NCI-H82 treated with DMSO at 0.1 percent for 48 hours (cell line): ENCODE measurements at regions not wholly inside any gene's neighbourhood (a gene's known extent, or its start where the extent isn't known, plus 50 kb on each side); places are given as distances from the start of the nearest gene placed in this dataset.
"Not testable (repeated sequence)": the region's sequence is repeated elsewhere in the genome, so short reads cannot be mapped to it uniquely, and the experiment has no call there.

ENCODE experiments used
- DNase-seq: peaks from one replicate; lab custom pipeline; 2025; ENCODE audit not compliant: unreplicated experiment; lab: John Stamatoyannopoulos, UW

- no peak for DNase-seq
These were observed 820.4 kb downstream of the LUZP2 start for GRCh38 chr11:25317216-25317615.

- no peak for DNase-seq
These were observed 822.3 kb downstream of the LUZP2 start for GRCh38 chr11:25319127-25319526.

DNA sequence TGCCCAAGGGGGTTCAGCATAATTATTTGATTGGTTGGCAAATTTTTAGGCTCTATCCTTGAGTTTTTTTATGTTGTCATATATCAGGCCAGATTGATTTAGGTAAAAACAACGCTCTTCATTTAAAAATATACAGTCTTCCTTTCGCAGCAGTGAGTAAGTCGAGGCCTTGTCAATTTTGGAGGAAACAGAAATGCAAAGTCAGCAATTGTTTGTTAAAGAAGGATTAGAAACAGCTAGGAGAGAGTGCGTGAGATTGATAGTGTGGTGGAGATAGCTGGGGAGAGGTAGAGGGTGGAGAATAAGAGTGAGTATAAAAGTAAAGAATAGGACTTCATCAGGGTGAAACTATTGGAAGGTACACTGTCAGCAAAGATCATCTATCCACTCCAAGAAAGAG, 830.8 kb downstream of the LUZP2 start:
- DNase-seq = no peak

GRCh38 chr11:25339281-25339680, 842.4 kb downstream of the LUZP2 start:
- DNase-seq = no peak

- no peak for DNase-seq
These were observed 852.7 kb downstream of the LUZP2 start for GRCh38 chr11:25349537-25349936.

- DNase-seq = no peak
These were observed 854.3 kb downstream of the LUZP2 start for GRCh38 chr11:25350899-25351803.

GRCh38 chr11:25357133-25357532, 860.3 kb downstream of the LUZP2 start:
- no peak for DNase-seq

DNA sequence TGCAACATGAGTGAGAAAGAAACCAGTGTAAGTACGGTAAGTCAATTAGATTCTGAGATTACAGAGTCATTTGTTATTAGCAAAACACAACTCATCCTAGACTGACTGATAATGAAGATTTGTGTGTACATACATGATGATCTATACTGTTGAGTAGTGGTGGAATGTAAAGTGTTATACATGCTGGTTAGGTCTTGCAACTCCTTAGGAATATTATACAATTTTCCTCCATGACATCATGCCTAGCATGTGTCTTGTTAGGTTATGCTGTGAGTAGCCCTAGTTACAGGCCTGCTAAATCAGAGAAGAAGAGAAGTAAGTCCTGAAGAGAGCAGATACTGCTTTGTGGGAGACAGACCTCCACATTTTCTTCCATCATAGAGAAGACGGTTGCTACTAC, 880.6 kb downstream of the LUZP2 start:
- no peak for DNase-seq

DNA sequence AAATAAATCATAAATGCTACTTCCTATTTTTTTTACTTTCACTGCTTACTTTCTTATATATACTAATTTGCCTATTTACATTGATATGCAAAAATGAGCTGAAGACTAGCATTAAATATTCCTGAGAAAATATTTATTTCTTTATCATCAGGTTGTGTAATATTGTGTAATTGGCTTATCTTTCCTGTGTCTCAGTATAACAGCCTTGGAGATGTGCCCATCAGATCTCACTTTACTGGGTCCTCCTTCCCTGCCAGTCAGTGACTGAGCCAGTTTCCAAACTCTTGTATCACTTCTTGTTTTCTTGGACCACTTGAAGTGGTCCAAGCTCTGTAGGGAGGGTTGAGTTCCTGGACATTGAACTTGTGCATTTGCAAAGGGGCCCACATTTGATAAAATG, 900.0 kb downstream of the LUZP2 start:
- DNase-seq = no peak

DNA sequence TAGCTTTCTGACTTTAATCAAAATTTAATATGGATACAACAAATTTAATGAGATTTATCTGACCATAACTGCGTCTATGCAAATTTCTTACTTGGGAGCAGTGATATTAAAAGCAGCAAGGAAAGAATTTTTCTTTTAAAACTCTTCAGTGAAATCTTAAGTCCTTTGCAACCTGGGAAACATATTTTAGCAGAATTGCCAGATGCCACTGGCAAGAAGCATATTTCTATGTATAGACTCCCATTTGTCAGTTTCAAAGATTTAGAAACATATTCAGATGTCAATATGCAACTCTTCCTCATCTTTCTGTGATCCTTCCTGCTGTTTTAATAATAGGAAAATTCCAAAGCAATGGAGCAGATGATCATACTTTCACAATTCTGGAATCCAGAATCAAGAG, 911.3 kb downstream of the LUZP2 start:
- DNase-seq = no peak

- no peak for DNase-seq
These were observed 916.1 kb upstream of the ANO3 start for GRCh38 chr11:25415793-25416192.

DNA sequence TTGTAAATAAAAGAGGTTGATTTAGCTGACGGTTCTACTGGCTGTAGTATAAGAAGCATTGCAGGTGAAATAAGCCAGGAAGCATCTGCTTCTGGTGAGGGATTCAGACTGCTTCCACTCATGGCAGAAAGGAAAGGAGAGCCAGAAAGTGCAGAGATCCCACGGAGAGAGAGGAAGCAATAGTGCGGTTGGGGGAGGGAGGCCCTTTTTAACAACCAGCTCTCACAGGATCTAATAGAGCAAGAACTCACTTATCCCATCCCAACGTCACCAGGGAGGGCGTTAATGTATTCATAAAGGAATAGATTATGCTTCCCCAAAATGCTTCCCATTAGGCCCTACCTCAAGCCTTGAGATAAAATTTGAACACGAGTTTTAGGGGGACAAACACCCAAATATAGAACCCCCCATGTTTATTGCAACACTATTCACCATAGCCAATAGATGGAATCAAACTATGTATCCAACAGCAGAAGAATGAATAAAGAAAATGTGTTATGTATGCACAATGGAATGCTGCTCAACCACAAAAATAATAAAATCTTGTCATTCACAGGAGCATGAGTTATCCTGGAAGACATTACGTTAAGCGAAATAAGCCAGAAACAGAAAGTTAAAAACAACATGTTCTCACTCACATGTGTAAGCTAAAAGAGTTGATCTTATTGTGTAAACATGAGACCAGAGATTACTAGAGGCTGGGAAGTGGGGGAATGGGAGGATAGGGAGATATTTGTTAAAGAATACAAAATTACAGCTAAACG, 908.3 kb upstream of the ANO3 start:
- DNase-seq = no peak

GRCh38 chr11:25432376-25432775, 899.6 kb upstream of the ANO3 start:
- DNase-seq = no peak

- no peak for DNase-seq
These were observed 896.7 kb upstream of the ANO3 start for GRCh38 chr11:25435197-25435596.

GRCh38 chr11:25436326-25436725, 895.6 kb upstream of the ANO3 start:
- DNase-seq = no peak

DNA sequence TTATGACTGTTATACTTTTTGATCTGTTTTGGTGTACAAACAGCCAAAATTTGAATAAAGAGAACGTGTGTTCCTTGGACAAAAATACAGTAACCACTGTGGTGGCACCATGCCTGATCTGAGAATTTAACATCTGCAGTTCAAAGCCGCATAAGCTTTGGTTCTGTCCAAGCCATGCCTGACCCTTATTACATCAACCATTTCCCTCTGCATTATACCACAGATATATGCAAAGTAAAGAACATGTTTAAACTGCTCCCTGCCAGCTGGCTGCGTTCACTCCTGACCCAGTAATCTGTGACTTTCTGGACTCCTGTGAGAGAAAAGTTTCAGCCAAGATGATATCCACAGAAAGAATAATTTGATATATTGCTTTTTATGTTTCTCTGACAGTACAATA, 890.5 kb upstream of the ANO3 start:
- no peak for DNase-seq

DNA sequence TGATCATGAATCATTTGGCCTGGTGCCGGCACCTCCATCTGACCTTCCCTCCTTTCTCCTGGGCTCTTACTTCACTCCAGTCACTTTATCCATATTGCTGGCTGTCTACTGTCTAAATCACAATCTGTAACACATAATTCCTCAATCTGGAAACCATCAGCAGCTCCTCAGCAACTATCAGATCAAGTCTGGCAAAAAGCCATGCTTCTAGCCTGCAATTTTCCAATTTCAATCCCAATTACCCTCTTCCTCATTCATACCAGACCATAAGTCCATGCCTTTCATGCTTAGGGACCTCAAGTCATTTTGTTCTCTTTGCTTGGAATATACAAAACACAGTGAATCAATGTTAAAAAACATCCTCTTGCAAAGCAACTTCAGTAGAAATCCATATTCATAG, 882.8 kb upstream of the ANO3 start:
- no peak for DNase-seq

GRCh38 chr11:25453471-25453870, 878.5 kb upstream of the ANO3 start:
- DNase-seq = no peak

GRCh38 chr11:25456211-25456610, 875.7 kb upstream of the ANO3 start:
- no peak for DNase-seq

DNA sequence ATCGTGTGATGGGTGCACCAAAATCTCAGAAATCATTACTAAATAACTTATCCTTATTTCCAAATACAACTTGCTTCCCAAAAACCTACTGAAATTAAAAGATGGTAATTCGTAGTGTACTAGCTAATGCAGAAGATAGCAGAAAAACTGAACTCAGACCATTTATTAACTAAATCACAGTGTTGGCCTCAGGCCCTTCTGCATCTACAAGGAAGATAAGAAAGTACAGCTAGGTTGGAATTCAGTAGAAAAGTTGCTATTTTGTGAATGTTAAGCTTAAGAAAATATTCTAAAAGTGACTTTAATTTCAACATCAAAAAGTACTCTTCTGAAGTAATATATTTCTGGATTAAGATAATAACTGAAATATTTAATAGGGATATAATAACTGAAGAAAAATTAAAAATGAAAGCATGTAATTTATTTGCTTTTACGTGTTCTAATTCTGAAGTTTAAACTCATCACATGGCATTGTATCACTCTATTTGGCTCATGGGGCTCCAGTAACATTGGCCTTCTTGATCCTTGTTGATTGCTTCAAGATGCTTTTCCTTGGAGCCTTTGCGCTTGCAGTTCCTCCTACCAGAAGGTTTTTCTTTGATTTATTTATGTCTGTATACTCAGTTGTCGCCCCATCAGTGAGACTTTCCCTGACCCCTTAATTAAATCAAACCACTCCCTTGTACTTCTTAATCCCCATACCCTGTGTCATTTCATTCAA, 847.9 kb upstream of the ANO3 start:
- DNase-seq = no peak

DNA sequence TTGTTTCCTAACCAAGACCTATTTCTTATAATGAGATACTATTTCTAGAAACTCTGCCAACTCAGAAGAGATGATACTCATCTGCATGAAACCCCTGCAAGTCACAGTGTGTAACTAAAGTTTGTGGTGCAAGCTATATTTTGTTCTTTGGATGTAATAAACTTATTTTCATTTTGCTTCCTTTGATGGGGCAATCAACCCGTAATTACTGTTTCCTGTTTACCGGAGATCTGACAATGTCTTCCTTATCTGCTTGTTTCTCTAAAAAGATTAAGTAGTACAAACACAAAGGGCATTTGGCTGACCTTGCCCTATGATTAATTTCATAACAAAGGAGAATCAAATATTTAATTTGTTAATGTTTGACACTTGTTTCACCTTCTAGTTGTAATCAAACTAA, 846.6 kb upstream of the ANO3 start:
- no peak for DNase-seq

- not testable (repeated sequence) for DNase-seq
These were observed 845.6 kb upstream of the ANO3 start for GRCh38 chr11:25486338-25486737.
